ENCODE measurements at regions not wholly inside any gene's neighbourhood (a gene's known extent, or its start where the extent isn't known, plus 50 kb on each side); places are given as distances from the start of the nearest gene placed in this dataset.

DNA sequence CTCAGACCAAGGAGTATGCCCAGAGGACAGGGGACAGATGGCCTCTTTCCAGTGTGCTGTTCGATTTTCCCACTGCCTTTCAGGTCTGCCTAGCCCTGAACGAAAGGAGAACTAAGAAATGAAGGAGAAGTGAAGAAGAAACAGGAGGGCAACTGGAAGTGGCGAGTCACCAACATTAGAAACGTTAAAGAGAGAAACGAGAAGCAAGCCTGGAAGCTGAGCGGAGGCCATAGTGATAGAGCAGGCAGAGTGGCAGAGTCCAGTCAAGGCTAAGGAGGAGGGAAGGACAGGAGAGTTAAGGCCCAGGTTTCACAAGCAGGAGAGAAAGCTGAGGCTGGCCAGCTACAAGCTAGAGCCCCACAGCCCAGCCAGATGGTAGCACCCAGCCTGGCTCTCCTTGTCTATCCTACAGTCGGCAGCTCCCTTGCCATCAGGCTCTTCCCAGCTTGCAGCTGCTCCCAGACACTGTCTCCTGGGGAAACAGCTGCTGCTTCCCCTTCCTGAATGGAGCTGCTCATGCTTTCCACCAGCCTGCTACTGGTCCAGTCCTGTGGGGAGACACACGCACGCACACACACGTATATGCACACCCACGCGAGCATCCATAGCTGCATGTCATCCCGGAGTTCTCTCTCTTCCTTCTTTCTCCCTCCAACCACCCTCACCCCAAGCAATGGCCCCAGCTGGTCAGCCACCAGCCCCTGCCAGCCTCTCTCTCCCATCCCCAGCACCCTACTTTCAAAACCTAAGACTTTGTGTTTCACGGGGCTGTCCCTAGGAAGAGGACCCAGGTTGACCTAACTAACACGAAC is 139.7 kb upstream of the CCND2 start:
- POLR2A ChIA-PET: interaction anchor here (0.6 to 8.9 kb wide), 7 partner anchors 9 to 191 kb away, joined by 3 to 83 read pairs (median 7); no protein-coding TSS in a partner anchor
- H3K36me3 ChIP-seq (ENCODE audit: control insufficient read depth in 2 of 2, insufficient read depth in 2 of 2, low read length in 1 of 2): no peaks in the 10 kb centered on the region
- WGBS (ENCODE audit: insufficient coverage, insufficient replicate concordance, low lambda C conversion rate, missing lambda C conversion rate): 78% methylated on average over 15 of the region's 15 CpGs
- TF ChIP-seq REST (IDR thresholded peaks at IDR 0.05; ENCODE audit: low read depth, low read length): no peak
- TF ChIP-seq, protein P1, sequence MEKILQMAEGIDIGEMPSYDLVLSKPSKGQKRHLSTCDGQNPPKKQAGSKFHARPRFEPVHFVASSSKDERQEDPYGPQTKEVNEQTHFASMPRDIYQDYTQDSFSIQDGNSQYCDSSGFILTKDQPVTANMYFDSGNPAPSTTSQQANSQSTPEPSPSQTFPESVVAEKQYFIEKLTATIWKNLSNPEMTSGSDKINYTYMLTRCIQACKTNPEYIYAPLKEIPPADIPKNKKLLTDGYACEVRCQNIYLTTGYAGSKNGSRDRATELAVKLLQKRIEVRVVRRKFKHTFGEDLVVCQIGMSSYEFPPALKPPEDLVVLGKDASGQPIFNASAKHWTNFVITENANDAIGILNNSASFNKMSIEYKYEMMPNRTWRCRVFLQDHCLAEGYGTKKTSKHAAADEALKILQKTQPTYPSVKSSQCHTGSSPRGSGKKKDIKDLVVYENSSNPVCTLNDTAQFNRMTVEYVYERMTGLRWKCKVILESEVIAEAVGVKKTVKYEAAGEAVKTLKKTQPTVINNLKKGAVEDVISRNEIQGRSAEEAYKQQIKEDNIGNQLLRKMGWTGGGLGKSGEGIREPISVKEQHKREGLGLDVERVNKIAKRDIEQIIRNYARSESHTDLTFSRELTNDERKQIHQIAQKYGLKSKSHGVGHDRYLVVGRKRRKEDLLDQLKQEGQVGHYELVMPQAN (conservative IDR thresholded peaks at IDR 0.05): no peak
- TF ChIP-seq SPI1 (IDR thresholded peaks at IDR 0.05; ENCODE audit: borderline replicate concordance, insufficient read depth, low read depth, low read length): 0 out of 2 replicates have a peak, but pooled peaks have one; percentile 5
- TF ChIP-seq IKZF1 (conservative IDR thresholded peaks at IDR 0.05): peak; percentile 31; the same call in 1 of the 2 replicates
- TF ChIP-seq BHLHE40 (IDR thresholded peaks at IDR 0.05; ENCODE audit: borderline replicate concordance in 1 of 2, low read depth in 2 of 2, low read length in 1 of 2): 0 out of 4 replicates have a peak, but pooled peaks of 1 of the 2 experiments have one; percentile 18
- H2AFZ ChIP-seq (ENCODE audit: control insufficient read depth, low read depth, low read length): peak overlapping the region; percentile 5; the same call in 1 of the 2 replicates
- peak overlapping the region; percentile 11; the same call in 1 of the 2 replicates for H3K4me2 ChIP-seq (ENCODE audit: control insufficient read depth, insufficient read depth)
- intact Hi-C loops (cut with micrococcal nuclease; ENCODE audit: unreplicated experiment) (no loop called here), in situ Hi-C loops (cut with MboI) (no loop called here)
- H3K4me3 ChIP-seq: no peak overlapping the region
- FAIRE-seq (no peak), ATAC-seq (no peak), DNase-seq (ENCODE audit: low read depth, low spot score) (no peak)
- no TSS peak for BruUV-seq (replicated peaks)
- H3K27me3 ChIP-seq (replicated peaks in 1 of 2; ENCODE audit: control insufficient read depth in 2 of 2, insufficient read depth in 2 of 2, low read length in 1 of 2): no peaks in the 10 kb centered on the region
- H3K9ac ChIP-seq (ENCODE audit: control insufficient read depth, insufficient read depth, low read length): no peak overlapping the region
- no peaks in the 10 kb centered on the region for H4K20me1 ChIP-seq (ENCODE audit: control insufficient read depth, insufficient read depth)
- H3K4me1 ChIP-seq (ENCODE audit: control insufficient read depth, insufficient read depth, low read length): peaks cover 46% of the 10 kb centered on the region
- RAD21 ChIA-PET (ENCODE audit: unreplicated experiment): interaction anchor here (1.0 to 18.7 kb wide), 6 partner anchors 8 to 128 kb away, joined by 3 to 360 read pairs (median 6); no protein-coding TSS in a partner anchor
- H3K27ac ChIP-seq (ENCODE audit: control insufficient read depth, insufficient read depth): no peak overlapping the region
- SMC1A ChIA-PET (ENCODE audit: uncharacterized antibody, unreplicated experiment): interaction anchor here (0.9 to 17.4 kb wide), 8 partner anchors 10 to 144 kb away, joined by 3 to 395 read pairs (median 5); partner anchors contain the start of gene CCND2
- CTCF ChIA-PET: interaction anchor here (0.6 to 16.4 kb wide), 6 partner anchors 12 to 170 kb away, joined by 3 to 256 read pairs (median 3); no protein-coding TSS in a partner anchor
- H3K79me2 ChIP-seq (ENCODE audit: control insufficient read depth, insufficient read depth, low read length): no peaks in the 10 kb centered on the region
- no peaks in the 10 kb centered on the region for H3K9me3 ChIP-seq (replicated peaks; ENCODE audit: control insufficient read depth, insufficient read depth, low read length)
